GM12878 (cell line): ENCODE measurements at regions not wholly inside any gene's neighbourhood (a gene's known extent, or its start where the extent isn't known, plus 50 kb on each side); places are given as distances from the start of the nearest gene placed in this dataset.

Source experiments
- ATAC-seq: fragments of 200-7000 bp; cut with Tn5 transposase; 3 replicates; pipeline ENCODE4 v1.9.1; 2020; ENCODE audit warnings: mild to moderate bottlenecking, moderate library complexity
- BruUV-seq: library from RNA; stranded (reverse); fragments of 400-500 nt; replicated peaks from 2 replicates; lab custom pipeline; 2021; lab: Mats Ljungman, UMichigan
- CTCF ChIA-PET: fragments of 300-600 bp; sonication (Branson Sonifier 250); formaldehyde crosslinking; extraction: SDS; loops from one replicate; lab custom pipeline; 2021; ENCODE audit warnings: inconsistent platforms; lab: Yijun Ruan, JAX
- POLR2A ChIA-PET: fragments of 350-600 bp; formaldehyde crosslinking; extraction: SDS; loops from one replicate; lab custom pipeline; 2021; ENCODE audit warnings: inconsistent platforms; lab: Charles Lee
- RAD21 ChIA-PET: fragments of 300-600 bp; sonication (Branson Sonifier 250); formaldehyde crosslinking; loops from one replicate; lab custom pipeline; 2023; ENCODE audit warnings: antibody characterized with exemption; ENCODE audit not compliant: unreplicated experiment; lab: Charles Lee
- SMC1A ChIA-PET: fragments of 300-600 bp; sonication (Branson Sonifier 250); formaldehyde crosslinking; loops from one replicate; lab custom pipeline; 2023; ENCODE audit not compliant: unreplicated experiment, uncharacterized antibody; lab: Charles Lee
- DNase-seq: peaks from one replicate; pipeline ENCODE4 v3.0.0-alpha.2; 2011; ENCODE audit warnings: low read depth, low spot score
- FAIRE-seq: peaks from 3 replicates; lab custom pipeline; 2011; peaks lifted over from hg19 to GRCh38; lab: Jason Lieb, UNC
- H2AFZ ChIP-seq: 2 replicates; pipeline ENCODE4 v1.6.0; 2011; ENCODE audit warnings: low read depth, low read length, control low read depth; ENCODE audit not compliant: control insufficient read depth
- H3K27ac ChIP-seq: 2 replicates; pipeline ENCODE4 v1.5.1; 2011; ENCODE audit warnings: control low read depth; ENCODE audit not compliant: control insufficient read depth, insufficient read depth
- H3K27me3 ChIP-seq, 2 experiments: replicated peaks in 1 of 2; 2 replicates each; pipeline versions ENCODE4 v1.6.0 to v1.6.1; 2011; ENCODE audit warnings: low read length in 1 of 2; ENCODE audit not compliant: control insufficient read depth in 2 of 2, insufficient read depth in 2 of 2
- H3K36me3 ChIP-seq, 2 experiments: 2 replicates each; pipeline ENCODE4 v1.5.1; 2011; ENCODE audit warnings: low read length in 1 of 2; ENCODE audit not compliant: control insufficient read depth in 2 of 2, insufficient read depth in 2 of 2
- H3K4me1 ChIP-seq: 2 replicates; pipeline ENCODE4 v1.6.1; 2011; ENCODE audit warnings: mild to moderate bottlenecking, low read length, moderate library complexity, mixed read lengths; ENCODE audit not compliant: control insufficient read depth, insufficient read depth
- H3K4me2 ChIP-seq: 2 replicates; pipeline ENCODE4 v1.6.0; 2011; ENCODE audit warnings: control low read depth; ENCODE audit not compliant: control insufficient read depth, insufficient read depth
- H3K4me3 ChIP-seq: fragments of 200-600 bp; sonication (generic); 2 replicates; pipeline ENCODE4 v1.5.1; 2016
- H3K79me2 ChIP-seq: 2 replicates; pipeline ENCODE4 v1.6.0; 2011; ENCODE audit warnings: low read length; ENCODE audit not compliant: control insufficient read depth, insufficient read depth
- H3K9ac ChIP-seq: 2 replicates; pipeline ENCODE4 v1.8.0; 2011; ENCODE audit warnings: low read length, control low read depth, mixed read lengths; ENCODE audit not compliant: control insufficient read depth, insufficient read depth
- H3K9me3 ChIP-seq: replicated peaks from 3 replicates; pipeline ENCODE4 v1.5.1; 2011; ENCODE audit warnings: mild to moderate bottlenecking, low read length; ENCODE audit not compliant: control insufficient read depth, insufficient read depth
- H4K20me1 ChIP-seq: 2 replicates; pipeline ENCODE4 v1.6.0; 2011; ENCODE audit not compliant: control insufficient read depth, insufficient read depth
- BCLAF1 ChIP-seq: fragments of 450-650 bp; IDR thresholded peaks from 2 replicates; pipeline ENCODE4 v1.6.1; 2017; ENCODE audit warnings: antibody characterized with exemption, mild to moderate bottlenecking, moderate library complexity
- CREM ChIP-seq: IDR thresholded peaks from 2 replicates; pipeline ENCODE4 v1.6.1; 2014; ENCODE audit warnings: antibody characterized with exemption, low read depth
- ESRRA ChIP-seq: IDR thresholded peaks from 2 replicates; pipeline ENCODE4 v1.6.1; 2012; ENCODE audit warnings: mild to moderate bottlenecking, low read length, improper control_type of control experiment
- FOXM1 ChIP-seq: IDR thresholded peaks from 2 replicates; pipeline ENCODE4 v1.6.1; 2012; ENCODE audit warnings: low read depth, mild to moderate bottlenecking, inconsistent platforms, low read length, moderate library complexity
- HSF1 ChIP-seq: fragments of 150-350 bp; IDR thresholded peaks from 2 replicates; pipeline ENCODE4 v1.6.1; 2014; ENCODE audit warnings: mild to moderate bottlenecking, low read depth, low read length
- NFIC ChIP-seq: IDR thresholded peaks from 2 replicates; pipeline ENCODE4 v1.6.1; 2012; ENCODE audit warnings: low read depth, mild to moderate bottlenecking, inconsistent platforms, low read length, moderate library complexity
- NFYA ChIP-seq: IDR thresholded peaks from 2 replicates; pipeline ENCODE4 v1.6.1; 2011; ENCODE audit warnings: low read depth, mild to moderate bottlenecking, low read length, improper control_type of control experiment, borderline replicate concordance
- NRF1 ChIP-seq: conservative IDR thresholded peaks from 2 replicates; pipeline ENCODE4 v1.6.1; 2011; ENCODE audit warnings: mild to moderate bottlenecking, low read depth, low read length, improper control_type of control experiment
- PAX8 ChIP-seq: fragments of 450-650 bp; IDR thresholded peaks from 2 replicates; pipeline ENCODE4 v1.6.1; 2017; ENCODE audit warnings: mild to moderate bottlenecking, moderate library complexity
- USF1 ChIP-seq: IDR thresholded peaks from 2 replicates; pipeline ENCODE4 v1.6.1; 2011; ENCODE audit warnings: borderline replicate concordance, low read depth, mild to moderate bottlenecking, moderate library complexity, mixed read lengths, low read length; ENCODE audit not compliant: insufficient read depth; ENCODE audit errors: extremely low read length
- YBX1 ChIP-seq: fragments of 450-650 bp; IDR thresholded peaks from 2 replicates; pipeline ENCODE4 v1.6.1; 2016; ENCODE audit warnings: antibody characterized with exemption
- ZNF24 ChIP-seq: fragments of 450-650 bp; IDR thresholded peaks from 2 replicates; pipeline ENCODE4 v1.6.1; 2017; ENCODE audit warnings: antibody characterized with exemption, mild to moderate bottlenecking
- WGBS: methylation state at CpG from one replicate; pipeline ENCODE4 v1.1.6; 2016; ENCODE audit warnings: low lambda C conversion rate; ENCODE audit not compliant: insufficient replicate concordance, insufficient coverage; ENCODE audit errors: missing lambda C conversion rate; 5-methylcytosine and 5-hydroxymethylcytosine counted together
- in situ Hi-C: fragments of 300-500 bp; cut with MboI; formaldehyde crosslinking; loops from 9 replicates; pipeline ENCODE4 v1.14.3; 2018; ENCODE audit warnings: mixed read lengths
- intact Hi-C: fragments of 100-400 bp; cut with micrococcal nuclease; formaldehyde crosslinking; loops from one replicate; pipeline ENCODE4 v1.14.2; 2022; ENCODE audit not compliant: unreplicated experiment

- ChIA-PET POLR2A (no interaction called here), RAD21 (no interaction called here), SMC1A (no interaction called here), CTCF (no interaction called here)
- Histone ChIP-seq H3K9ac (no peak overlapping the region), H3K4me1 (no peaks in the 10 kb centered on the region), H3K9me3 (no peaks in the 10 kb centered on the region), H2AFZ (no peak overlapping the region), H3K27ac (no peak overlapping the region), H3K4me2 (no peak overlapping the region), H3K79me2 (no peaks in the 10 kb centered on the region), H3K4me3 (no peak overlapping the region), H4K20me1 (no peaks in the 10 kb centered on the region), H3K36me3 (no peaks in the 10 kb centered on the region), H3K27me3 (no peaks in the 10 kb centered on the region)
- intact Hi-C loops (no loop called here), in situ Hi-C loops (no loop called here)
- ATAC-seq (no peak), FAIRE-seq (no peak), DNase-seq (no peak)
- TF ChIP-seq ZNF24 = no peak
- TF ChIP-seq YBX1 = no peak
- no peak for TF ChIP-seq CREM
- TF ChIP-seq FOXM1 = no peak
- no peak for TF ChIP-seq NFIC
- TF ChIP-seq USF1 = no peak
- TF ChIP-seq NFYA = no peak
- no peak for TF ChIP-seq PAX8
- TF ChIP-seq NRF1 = no peak
- TF ChIP-seq ESRRA = no peak
- TF ChIP-seq HSF1 = no peak
- no peak for TF ChIP-seq BCLAF1
- no TSS peak for BruUV-seq
- 4% methylated on average over 3 of the region's 3 CpGs for WGBS
These were observed 313.8 kb upstream of the DDX18 start for GRCh38 chr2:117500721-117501120.
